T-helper 1 cell treated with Interleukin-12 subunit alpha and Interleukin-12 subunit beta and Interleukin-4 antibody, amounts not matched to agents 30 μg/mL and 1 μg/mL, for 36 hours (primary cell): ENCODE measurements at regions not wholly inside any gene's neighbourhood (a gene's known extent, or its start where the extent isn't known, plus 50 kb on each side); places are given as distances from the start of the nearest gene placed in this dataset.
"Not testable (repeated sequence)": the region's sequence is repeated elsewhere in the genome, so short reads cannot be mapped to it uniquely, and the experiment has no call there.

ENCODE experiments used
- H3K27ac Mint-ChIP-seq: one replicate; pipeline ENCODE4 v1.8.0; 2021; ENCODE audit warnings: mild to moderate bottlenecking, mixed read lengths
- H3K27me3 Mint-ChIP-seq: one replicate; pipeline ENCODE4 v1.8.0; 2021; ENCODE audit warnings: low read depth, mixed read lengths
- H3K36me3 Mint-ChIP-seq: one replicate; pipeline ENCODE4 v1.8.0; 2021; ENCODE audit warnings: low read depth, mixed read lengths
- H3K4me1 Mint-ChIP-seq: one replicate; pipeline ENCODE4 v1.8.0; 2021; ENCODE audit warnings: low read depth, mixed read lengths
- H3K4me3 Mint-ChIP-seq: one replicate; pipeline ENCODE4 v1.8.0; 2021; ENCODE audit warnings: mild to moderate bottlenecking, moderate library complexity, mixed read lengths
- H3K9me3 Mint-ChIP-seq: one replicate; pipeline ENCODE4 v1.8.0; 2021; ENCODE audit warnings: mixed read lengths

DNA sequence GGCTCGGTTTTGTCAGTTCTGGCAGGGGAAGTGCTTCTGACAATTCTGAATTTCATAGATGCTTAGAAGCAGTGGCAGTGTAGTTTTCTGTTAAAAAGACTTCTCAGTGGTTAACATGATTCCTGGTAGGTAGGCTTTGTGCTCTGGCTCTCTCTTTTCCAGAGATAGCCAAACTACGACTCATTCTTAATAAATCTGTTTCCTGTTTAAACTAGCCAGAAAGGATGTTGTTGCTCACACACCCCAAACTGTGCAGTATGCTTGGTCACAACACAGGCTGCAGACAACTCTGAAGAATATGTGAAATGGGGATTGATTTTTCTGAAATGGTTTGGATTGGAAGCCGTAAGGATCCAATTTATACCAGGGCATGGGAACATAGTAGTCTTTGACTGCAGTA is 711.5 kb downstream of the PCDH17 start:
- H3K36me3 Mint-ChIP-seq, result no peaks in the 10 kb centered on the region
- no peak overlapping the region for H3K27ac Mint-ChIP-seq
- H3K4me1 Mint-ChIP-seq, result no peaks in the 10 kb centered on the region
- no peaks in the 10 kb centered on the region for H3K27me3 Mint-ChIP-seq
- peaks cover 21% of the 10 kb centered on the region for H3K9me3 Mint-ChIP-seq
- no peak overlapping the region for H3K4me3 Mint-ChIP-seq

GRCh38 chr13:58352100-58352499 is 720.6 kb downstream of the PCDH17 start:
- not testable (repeated sequence) for H3K4me1 Mint-ChIP-seq, H3K27ac Mint-ChIP-seq, H3K4me3 Mint-ChIP-seq, H3K36me3 Mint-ChIP-seq, H3K27me3 Mint-ChIP-seq
- H3K9me3 Mint-ChIP-seq, result peaks cover 26% of the 10 kb centered on the region

DNA sequence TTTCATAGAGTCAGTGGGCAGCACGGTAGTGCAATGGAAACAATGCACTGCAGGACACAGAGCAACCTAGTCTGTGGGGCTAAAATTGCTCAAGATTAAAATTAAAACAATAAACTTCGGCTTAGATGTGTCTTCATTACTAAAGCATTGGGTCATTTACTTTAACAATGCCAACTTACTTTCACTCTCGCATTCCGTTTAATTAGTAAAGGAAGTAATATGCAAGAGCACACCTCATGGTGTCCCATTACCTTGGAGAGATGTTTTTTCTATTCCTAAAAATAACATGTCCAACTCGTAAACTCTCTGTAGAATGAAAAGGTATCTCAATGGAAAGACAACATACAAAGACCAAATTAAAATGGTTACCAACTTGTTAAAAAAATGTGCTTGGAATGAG is 738.4 kb downstream of the PCDH17 start:
- Mint-ChIP-seq H3K27me3 (no peaks in the 10 kb centered on the region), H3K9me3 (peaks cover 23% of the 10 kb centered on the region), H3K4me1 (no peaks in the 10 kb centered on the region), H3K27ac (no peak overlapping the region), H3K36me3 (no peaks in the 10 kb centered on the region), H3K4me3 (no peak overlapping the region)

GRCh38 chr13:58376349-58376748 is 744.8 kb downstream of the PCDH17 start:
- no peak overlapping the region for H3K27ac Mint-ChIP-seq
- H3K9me3 Mint-ChIP-seq, result peaks cover 20% of the 10 kb centered on the region
- H3K27me3 Mint-ChIP-seq, result no peaks in the 10 kb centered on the region
- H3K4me3 Mint-ChIP-seq, result no peak overlapping the region
- H3K36me3 Mint-ChIP-seq, result no peaks in the 10 kb centered on the region
- H3K4me1 Mint-ChIP-seq, result peaks cover 2% of the 10 kb centered on the region

DNA sequence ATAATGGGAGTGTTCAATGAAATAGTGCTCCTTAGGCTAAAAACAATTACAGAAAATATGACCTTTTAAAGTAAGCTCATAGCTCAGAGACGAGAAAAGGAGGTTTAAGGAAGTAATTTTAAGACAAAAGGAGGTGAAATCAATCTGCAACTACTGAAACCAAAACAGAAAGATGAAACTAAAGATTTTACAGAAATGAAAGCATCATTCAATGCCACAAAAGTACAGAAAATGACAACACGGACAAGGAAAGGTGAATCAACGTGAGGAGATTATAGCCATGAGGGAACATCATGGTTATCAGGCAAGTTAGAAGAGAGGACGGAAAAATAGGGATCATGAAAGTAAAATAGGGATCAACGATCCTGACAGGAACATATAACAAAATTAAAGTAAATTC is 745.2 kb downstream of the PCDH17 start:
- no peak overlapping the region for H3K4me3 Mint-ChIP-seq
- H3K27ac Mint-ChIP-seq, result no peak overlapping the region
- H3K4me1 Mint-ChIP-seq, result peaks cover 2% of the 10 kb centered on the region
- no peaks in the 10 kb centered on the region for H3K27me3 Mint-ChIP-seq
- peaks cover 20% of the 10 kb centered on the region for H3K9me3 Mint-ChIP-seq
- no peaks in the 10 kb centered on the region for H3K36me3 Mint-ChIP-seq

- Mint-ChIP-seq H3K4me3 (no peak overlapping the region), H3K36me3 (no peaks in the 10 kb centered on the region), H3K27me3 (no peaks in the 10 kb centered on the region), H3K9me3 (peaks cover 11% of the 10 kb centered on the region), H3K27ac (no peak overlapping the region), H3K4me1 (peaks cover 2% of the 10 kb centered on the region)
Observed at GRCh38 chr13:58379221-58379620, 747.7 kb downstream of the PCDH17 start.

DNA sequence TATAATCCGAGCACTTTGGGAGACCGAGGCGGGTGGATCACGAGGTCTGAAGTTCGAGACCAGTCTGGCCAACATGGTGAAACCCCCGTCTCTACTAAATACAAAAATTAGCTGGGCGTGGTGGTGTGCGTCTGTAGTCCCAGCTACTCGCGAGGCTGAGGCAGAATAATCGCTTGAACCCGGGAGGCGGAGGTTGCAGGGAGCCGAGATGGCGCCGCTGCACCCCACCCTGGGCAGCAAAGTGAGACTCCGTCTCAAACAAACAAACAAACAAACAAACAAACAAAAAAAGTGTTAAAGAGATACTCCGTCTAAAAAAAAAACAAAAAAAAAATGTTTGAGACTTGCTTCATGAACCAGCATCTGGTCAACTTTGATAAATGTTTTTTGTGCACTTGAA is 753.8 kb downstream of the PCDH17 start:
- not testable (repeated sequence) for H3K9me3 Mint-ChIP-seq, H3K36me3 Mint-ChIP-seq

DNA sequence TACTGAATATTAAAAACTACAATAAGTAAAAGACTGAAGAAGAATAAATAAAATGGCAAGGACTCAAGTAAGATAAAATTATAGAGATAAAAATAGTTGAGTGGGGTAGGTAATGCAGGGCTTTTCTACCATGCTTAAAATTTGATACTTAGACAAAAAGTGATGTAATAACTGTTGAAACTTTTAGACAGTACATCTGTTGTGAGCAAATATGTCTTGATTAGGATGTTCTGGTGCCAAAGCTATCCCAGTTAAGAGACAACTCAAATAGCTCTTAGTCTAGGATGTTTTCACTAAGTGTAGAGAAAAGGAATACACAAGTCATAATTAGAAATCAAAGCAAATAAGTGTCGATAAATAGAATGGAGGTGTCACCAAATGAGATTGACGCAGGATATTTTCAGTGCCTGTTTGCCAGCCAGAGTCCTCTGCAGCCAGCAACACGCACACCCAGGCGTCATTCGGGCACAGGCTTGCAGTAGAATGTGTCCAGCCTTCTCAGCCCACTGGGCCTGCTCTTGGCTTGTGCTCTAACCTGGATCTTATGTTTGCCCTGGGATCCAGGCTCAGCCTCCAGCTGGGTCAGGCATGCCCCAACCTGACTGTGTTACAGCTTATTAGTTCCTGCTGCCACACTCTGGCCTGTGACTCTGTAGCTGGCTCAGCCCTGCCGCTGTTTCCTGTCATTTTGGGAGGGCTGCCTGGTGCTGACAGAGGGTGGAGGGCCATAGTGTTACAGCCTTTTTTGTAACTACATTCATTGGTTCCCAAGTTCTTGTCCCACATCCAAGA is 766.2 kb downstream of the PCDH17 start:
- no peak overlapping the region for H3K27ac Mint-ChIP-seq
- no peaks in the 10 kb centered on the region for H3K4me1 Mint-ChIP-seq
- peaks cover 18% of the 10 kb centered on the region for H3K9me3 Mint-ChIP-seq
- no peak overlapping the region for H3K4me3 Mint-ChIP-seq
- H3K36me3 Mint-ChIP-seq, result no peaks in the 10 kb centered on the region
- H3K27me3 Mint-ChIP-seq, result no peaks in the 10 kb centered on the region

More for the DNA sequence above, 753.8 kb downstream of the PCDH17 start:
- not testable (repeated sequence) for H3K27ac Mint-ChIP-seq, H3K4me3 Mint-ChIP-seq, H3K4me1 Mint-ChIP-seq, H3K27me3 Mint-ChIP-seq

DNA sequence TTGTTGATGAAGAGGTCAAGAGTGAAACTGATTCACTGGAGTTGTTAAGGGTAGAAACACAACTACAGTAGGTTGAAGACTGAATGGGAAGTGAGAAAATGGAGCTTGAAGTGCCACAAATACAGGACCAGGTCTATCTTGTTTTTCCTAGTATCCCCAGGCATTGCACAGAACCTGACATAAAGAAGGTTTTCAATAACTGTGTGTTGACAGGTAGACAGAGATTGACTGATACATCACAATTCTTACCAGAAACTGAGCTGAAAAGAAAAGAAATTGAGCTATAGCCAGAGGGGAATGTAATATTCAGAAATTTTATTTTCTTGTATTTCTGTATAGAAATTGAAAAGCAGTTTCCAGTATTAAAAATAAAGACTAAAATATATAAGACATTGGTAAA is 767.7 kb downstream of the PCDH17 start:
- Mint-ChIP-seq H3K4me1 (no peaks in the 10 kb centered on the region), H3K36me3 (no peaks in the 10 kb centered on the region), H3K9me3 (peaks cover 18% of the 10 kb centered on the region), H3K27ac (no peak overlapping the region), H3K4me3 (no peak overlapping the region), H3K27me3 (no peaks in the 10 kb centered on the region)

GRCh38 chr13:58406545-58406944 is 775.0 kb downstream of the PCDH17 start:
- Mint-ChIP-seq H3K4me3 (no peak overlapping the region), H3K27ac (no peak overlapping the region), H3K36me3 (no peaks in the 10 kb centered on the region), H3K4me1 (no peaks in the 10 kb centered on the region), H3K9me3 (peaks cover 12% of the 10 kb centered on the region), H3K27me3 (no peaks in the 10 kb centered on the region)

DNA sequence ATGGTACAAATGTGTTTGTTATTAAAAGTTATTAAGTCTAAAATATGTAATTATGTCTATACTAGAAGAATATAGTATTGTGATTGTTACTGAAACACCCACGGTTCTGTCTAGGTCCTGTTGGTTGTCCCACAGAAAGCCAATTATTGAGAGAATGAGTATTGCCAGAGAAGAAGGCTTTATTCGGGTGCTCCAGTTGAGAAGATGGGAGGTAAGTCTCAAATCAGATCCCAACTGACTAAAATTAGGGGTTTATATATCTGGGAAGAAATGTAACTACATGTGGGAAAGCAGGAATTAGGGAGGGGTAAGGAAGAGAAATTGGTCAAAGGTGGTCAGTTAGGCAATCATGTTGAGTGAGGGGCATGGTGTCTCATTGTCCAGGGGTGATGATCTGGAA is 798.4 kb downstream of the PCDH17 start:
- peaks cover 32% of the 10 kb centered on the region for H3K9me3 Mint-ChIP-seq
- H3K27ac Mint-ChIP-seq, result no peak overlapping the region
- H3K27me3 Mint-ChIP-seq, result no peaks in the 10 kb centered on the region

GRCh38 chr13:58434943-58435342 is 803.4 kb downstream of the PCDH17 start:
- Mint-ChIP-seq H3K27ac (no peak overlapping the region), H3K27me3 (no peaks in the 10 kb centered on the region), H3K9me3 (peaks cover 12% of the 10 kb centered on the region), H3K4me3 (no peak overlapping the region), H3K4me1 (no peaks in the 10 kb centered on the region), H3K36me3 (no peaks in the 10 kb centered on the region)

More for the DNA sequence above, 798.4 kb downstream of the PCDH17 start:
- no peaks in the 10 kb centered on the region for H3K4me1 Mint-ChIP-seq
- no peaks in the 10 kb centered on the region for H3K36me3 Mint-ChIP-seq
- H3K4me3 Mint-ChIP-seq, result no peak overlapping the region

GRCh38 chr13:58437427-58437826 is 805.9 kb downstream of the PCDH17 start:
- Mint-ChIP-seq H3K36me3 (no peaks in the 10 kb centered on the region), H3K27ac (no peak overlapping the region), H3K4me1 (no peaks in the 10 kb centered on the region), H3K27me3 (no peaks in the 10 kb centered on the region), H3K4me3 (no peak overlapping the region), H3K9me3 (peaks cover 10% of the 10 kb centered on the region)

- Mint-ChIP-seq H3K27ac (no peak overlapping the region), H3K9me3 (no peaks in the 10 kb centered on the region), H3K4me1 (no peaks in the 10 kb centered on the region), H3K36me3 (no peaks in the 10 kb centered on the region), H3K4me3 (no peak overlapping the region), H3K27me3 (no peaks in the 10 kb centered on the region)
Observed at GRCh38 chr13:58446979-58447378, 815.4 kb downstream of the PCDH17 start.

- H3K4me3 Mint-ChIP-seq, result no peak overlapping the region
- H3K9me3 Mint-ChIP-seq, result peaks cover 19% of the 10 kb centered on the region
- no peaks in the 10 kb centered on the region for H3K36me3 Mint-ChIP-seq
- no peaks in the 10 kb centered on the region for H3K4me1 Mint-ChIP-seq
- no peaks in the 10 kb centered on the region for H3K27me3 Mint-ChIP-seq
- H3K27ac Mint-ChIP-seq, result no peak overlapping the region
Observed at GRCh38 chr13:58452123-58452623, 820.6 kb downstream of the PCDH17 start.
